Thyroid gland (tissue), 4 donors: ENCODE measurements at regions not wholly inside any gene's neighbourhood (a gene's known extent, or its start where the extent isn't known, plus 50 kb on each side); places are given as distances from the start of the nearest gene placed in this dataset.

Experiments
- CTCF ChIP-seq, 6 experiments: fragments of 200-600 bp in 3 of 6; fragments of 450-650 bp in 3 of 6; sonication (generic) in 3 of 6; IDR thresholded peaks; one replicate each; pipeline ENCODE4 v1.5.1; 2016 to 2019; ENCODE audit warnings: antibody characterized with exemption in 6 of 6, mild to moderate bottlenecking in 2 of 6, inconsistent platforms in 1 of 6, moderate library complexity in 1 of 6
- POLR2A ChIP-seq, 2 donors: fragments of 450-650 bp; IDR thresholded peaks; one replicate each; pipeline ENCODE4 v1.6.1; 2017; ENCODE audit warnings: antibody characterized with exemption in 2 of 2, mild to moderate bottlenecking in 2 of 2, moderate library complexity in 1 of 2

GRCh38 chr6:113011389-113011788 lies 664.3 kb downstream of the RFPL4B start:
- TF ChIP-seq POLR2A (IDR thresholded peaks at IDR 0.05), result no peak
- TF ChIP-seq CTCF (IDR thresholded peaks at IDR 0.05), result no peak
